Endothelial cell of umbilical vein (primary cell): ENCODE measurements at regions not wholly inside any gene's neighbourhood (a gene's known extent, or its start where the extent isn't known, plus 50 kb on each side); places are given as distances from the start of the nearest gene placed in this dataset.

Experiments used
- BruUV-seq: library from RNA; stranded (reverse); fragments of 400-500 nt; replicated peaks from 2 replicates; lab custom pipeline; 2021; lab: Mats Ljungman, UMichigan
- CTCF ChIA-PET: fragments of 300-600, 350-600 bp; sonication (Branson Sonifier 250); formaldehyde crosslinking; loops from one replicate; lab custom pipeline; 2021; ENCODE audit warnings: antibody characterized with exemption, inconsistent platforms; lab: Charles Lee
- POLR2A ChIA-PET: fragments of 300-600, 350-600 bp; sonication (Branson Sonifier 250); formaldehyde crosslinking; loops from one replicate; lab custom pipeline; 2021; ENCODE audit warnings: antibody characterized with exemption, inconsistent platforms; lab: Charles Lee
- DNase-seq: peaks from one replicate; pipeline ENCODE4 v3.0.0-alpha.2; 2011; ENCODE audit warnings: low read depth, low spot score
- FAIRE-seq: peaks from 2 replicates; lab custom pipeline; 2011; peaks lifted over from hg19 to GRCh38; lab: Jason Lieb, UNC
- H2AFZ ChIP-seq: 2 replicates; pipeline ENCODE4 v1.6.0; 2012; ENCODE audit warnings: low read depth, low read length, control low read depth, inconsistent platforms
- H3K27ac ChIP-seq: 2 replicates; pipeline ENCODE4 v1.5.1; 2011; ENCODE audit warnings: low read depth, mild to moderate bottlenecking, control low read depth, low read length, moderate library complexity; ENCODE audit not compliant: insufficient read depth
- H3K27me3 ChIP-seq, 2 experiments: 2 replicates each; pipeline versions ENCODE4 v1.6.0 to v1.6.1; 2011; ENCODE audit warnings: low read length in 2 of 2, mixed read lengths in 1 of 2; ENCODE audit not compliant: control insufficient read depth in 2 of 2, insufficient read depth in 2 of 2
- H3K36me3 ChIP-seq, 2 experiments: 2 replicates in 1 of 2; 3 replicates in 1 of 2; pipeline ENCODE4 v1.5.1; 2011; ENCODE audit warnings: low read length in 2 of 2, mild to moderate bottlenecking in 1 of 2, moderate library complexity in 1 of 2; ENCODE audit not compliant: control insufficient read depth in 2 of 2, insufficient read depth in 2 of 2; ENCODE audit errors: extremely low read depth in 1 of 2
- H3K4me1 ChIP-seq: 3 replicates; pipeline ENCODE4 v1.5.1; 2011; ENCODE audit warnings: mild to moderate bottlenecking, low read length; ENCODE audit not compliant: control insufficient read depth, insufficient read depth; ENCODE audit errors: extremely low read depth
- H3K4me2 ChIP-seq: 2 replicates; pipeline ENCODE4 v1.6.1; 2011; ENCODE audit warnings: low read length, control low read depth, mixed read lengths; ENCODE audit not compliant: insufficient read depth
- H3K4me3 ChIP-seq, 3 experiments: fragments of 200-600 bp in 1 of 3; sonication (generic), shearing (Covaris generic) in 1 of 3; replicated peaks in 1 of 3; 2 replicates each; pipeline ENCODE4 v1.5.1; 2011 to 2016; ENCODE audit warnings: control low read depth in 3 of 3, low read length in 3 of 3, mild to moderate bottlenecking in 2 of 3, inconsistent platforms in 1 of 3, low read depth in 1 of 3, moderate library complexity in 1 of 3; ENCODE audit not compliant: insufficient read depth in 1 of 3
- H3K79me2 ChIP-seq: 2 replicates; pipeline ENCODE4 v1.6.0; 2012; ENCODE audit warnings: low read length, inconsistent platforms; ENCODE audit not compliant: control insufficient read depth, insufficient read depth
- H3K9ac ChIP-seq: replicated peaks from 2 replicates; pipeline ENCODE3; 2011; ENCODE audit warnings: low read length, control low read depth; ENCODE audit not compliant: insufficient read depth; ENCODE audit errors: extremely low read depth
- H3K9me1 ChIP-seq: replicated peaks from 3 replicates; pipeline ENCODE4 v1.6.0; 2011; ENCODE audit warnings: mild to moderate bottlenecking, low read length; ENCODE audit not compliant: control insufficient read depth, insufficient read depth; ENCODE audit errors: extremely low read depth
- H3K9me3 ChIP-seq: replicated peaks from 2 replicates; pipeline ENCODE4 v1.5.1; 2012; ENCODE audit warnings: low read length, inconsistent platforms; ENCODE audit not compliant: control insufficient read depth, insufficient read depth
- H4K20me1 ChIP-seq: replicated peaks from 2 replicates; pipeline ENCODE3; 2011; ENCODE audit warnings: mild to moderate bottlenecking, low read length; ENCODE audit not compliant: control insufficient read depth, insufficient read depth; ENCODE audit errors: extremely low read depth
- EZH2 ChIP-seq: IDR thresholded peaks from 2 replicates; pipeline ENCODE4 v1.6.1; 2012; ENCODE audit warnings: borderline replicate concordance, low read depth, mild to moderate bottlenecking, moderate library complexity, low read length, inconsistent platforms; ENCODE audit not compliant: severe bottlenecking
- FOS ChIP-seq: IDR thresholded peaks from 2 replicates; pipeline ENCODE4 v1.6.1; 2011; ENCODE audit warnings: mild to moderate bottlenecking, low read length, moderate library complexity, borderline replicate concordance; ENCODE audit not compliant: insufficient read depth
- GATA2 ChIP-seq: IDR thresholded peaks from 2 replicates; pipeline ENCODE4 v1.7.0; 2011; ENCODE audit warnings: low read depth, mild to moderate bottlenecking, moderate library complexity, mixed read lengths, low read length; ENCODE audit not compliant: insufficient read length, insufficient read depth
- JUN ChIP-seq: IDR thresholded peaks from 2 replicates; pipeline ENCODE4 v1.6.1; 2011; ENCODE audit warnings: borderline replicate concordance, low read depth; ENCODE audit not compliant: insufficient read length, insufficient read depth
- MYC ChIP-seq: IDR thresholded peaks from one replicate; pipeline ENCODE4 v1.6.1; 2011; ENCODE audit warnings: mild to moderate bottlenecking, low read depth, low read length
- POLR2A ChIP-seq: IDR thresholded peaks from 2 replicates; pipeline ENCODE4 v1.6.1; 2012; ENCODE audit warnings: low read depth, mild to moderate bottlenecking, control low read depth, low read length
- POLR2AphosphoS5 ChIP-seq: IDR thresholded peaks from 2 replicates; pipeline ENCODE4 v1.6.1; 2012; ENCODE audit warnings: low read depth, mild to moderate bottlenecking, control low read depth, low read length, moderate library complexity; ENCODE audit not compliant: insufficient read depth
- dilution Hi-C: fragments of 300-500 bp; cut with MboI; formaldehyde crosslinking; loops from one replicate; pipeline ENCODE4 v1.15.0; 2019; ENCODE audit warnings: low sequenced_read_pairs; ENCODE audit not compliant: extremely low pct_ligation_motif_present
- intact Hi-C: fragments of 100-400 bp; cut with micrococcal nuclease; formaldehyde crosslinking; loops from one replicate; pipeline ENCODE4 v1.10.0; 2022
- TF ChIP-seq, protein P1 (sequence below), 2 donors: IDR thresholded peaks; 1 replicate in 1 of 2; 2 replicates in 1 of 2; pipeline ENCODE4 v1.5.1; 2011; ENCODE audit warnings: low read length in 2 of 2, mild to moderate bottlenecking in 2 of 2, moderate library complexity in 2 of 2, control low read depth in 1 of 2, inconsistent platforms in 1 of 2, low read depth in 1 of 2; ENCODE audit not compliant: insufficient read depth in 1 of 2; ENCODE audit errors: extremely low read depth in 1 of 2
- TF ChIP-seq, protein P2 (sequence below): IDR thresholded peaks from 2 replicates; pipeline ENCODE4 v1.6.1; 2011; ENCODE audit not compliant: insufficient read depth, insufficient read length

DNA sequence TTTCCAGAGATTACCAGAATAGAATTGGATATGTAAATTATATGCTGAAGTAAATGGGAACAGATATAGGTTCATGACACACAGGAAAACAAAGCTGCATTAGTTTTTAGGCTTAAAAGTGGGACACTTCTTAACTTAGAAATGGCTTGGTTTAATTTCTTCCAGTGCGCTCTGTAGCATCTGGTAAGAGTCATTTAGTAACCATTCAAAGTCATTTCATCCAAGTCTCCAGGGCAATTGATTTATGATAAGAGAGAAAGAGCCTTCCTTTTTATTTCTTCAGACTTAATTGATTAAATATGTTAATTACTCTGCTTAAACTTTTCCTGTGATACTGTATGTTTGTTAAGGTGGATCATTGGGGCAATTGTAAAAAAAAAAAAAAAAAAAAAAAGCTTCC is 368.0 kb downstream of the DOK5 start:
- Histone ChIP-seq H3K4me3 (no peak overlapping the region), H3K27ac (no peak overlapping the region), H3K36me3 (no peaks in the 10 kb centered on the region), H3K4me2 (no peak overlapping the region), H3K9ac (no peak overlapping the region), H3K27me3 (no peaks in the 10 kb centered on the region), H4K20me1 (no peaks in the 10 kb centered on the region), H3K4me1 (no peaks in the 10 kb centered on the region), H3K79me2 (no peaks in the 10 kb centered on the region), H2AFZ (no peak overlapping the region), H3K9me3 (peaks cover 2% of the 10 kb centered on the region), H3K9me1 (no peaks in the 10 kb centered on the region)
- ChIA-PET CTCF (no interaction called here), POLR2A (no interaction called here)
- dilution Hi-C loops (no loop called here), intact Hi-C loops (no loop called here)
- no peak for TF ChIP-seq JUN
- FAIRE-seq: no peak
- BruUV-seq: no TSS peak
- DNase-seq: no peak

DNA sequence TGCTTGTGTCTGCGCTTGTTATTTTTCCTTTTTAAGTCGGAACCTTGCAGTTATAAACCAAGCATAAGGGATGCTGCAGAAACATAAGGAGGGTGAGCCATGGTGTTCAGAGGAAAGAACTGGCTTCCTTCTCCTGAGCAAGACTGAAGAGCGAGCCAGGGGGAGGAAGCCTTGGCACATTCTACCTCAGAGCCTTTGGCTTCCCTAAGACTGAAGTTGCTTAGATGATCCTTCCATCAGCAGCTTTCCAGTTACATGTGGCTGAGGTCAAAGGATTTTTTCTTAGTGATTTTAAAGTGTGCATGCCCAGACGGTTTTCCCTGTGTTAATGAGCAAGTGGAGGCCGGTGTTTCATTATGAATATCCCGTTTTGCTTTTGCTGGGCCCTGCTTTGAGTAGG is 363.8 kb downstream of the DOK5 start:
- DNase-seq (no peak), FAIRE-seq (no peak)
- peaks cover 2% of the 10 kb centered on the region for H3K9me3 ChIP-seq
- H3K9me1 ChIP-seq: no peaks in the 10 kb centered on the region
- H3K36me3 ChIP-seq: no peaks in the 10 kb centered on the region
- no TSS peak for BruUV-seq
- CTCF ChIA-PET: no interaction called here
- POLR2A ChIA-PET: no interaction called here
- TF ChIP-seq JUN (no peak), POLR2A (no peak), GATA2 (no peak), FOS (no peak), MYC (no peak), POLR2AphosphoS5 (no peak), EZH2 (no peak)
- TF ChIP-seq, protein P1, sequence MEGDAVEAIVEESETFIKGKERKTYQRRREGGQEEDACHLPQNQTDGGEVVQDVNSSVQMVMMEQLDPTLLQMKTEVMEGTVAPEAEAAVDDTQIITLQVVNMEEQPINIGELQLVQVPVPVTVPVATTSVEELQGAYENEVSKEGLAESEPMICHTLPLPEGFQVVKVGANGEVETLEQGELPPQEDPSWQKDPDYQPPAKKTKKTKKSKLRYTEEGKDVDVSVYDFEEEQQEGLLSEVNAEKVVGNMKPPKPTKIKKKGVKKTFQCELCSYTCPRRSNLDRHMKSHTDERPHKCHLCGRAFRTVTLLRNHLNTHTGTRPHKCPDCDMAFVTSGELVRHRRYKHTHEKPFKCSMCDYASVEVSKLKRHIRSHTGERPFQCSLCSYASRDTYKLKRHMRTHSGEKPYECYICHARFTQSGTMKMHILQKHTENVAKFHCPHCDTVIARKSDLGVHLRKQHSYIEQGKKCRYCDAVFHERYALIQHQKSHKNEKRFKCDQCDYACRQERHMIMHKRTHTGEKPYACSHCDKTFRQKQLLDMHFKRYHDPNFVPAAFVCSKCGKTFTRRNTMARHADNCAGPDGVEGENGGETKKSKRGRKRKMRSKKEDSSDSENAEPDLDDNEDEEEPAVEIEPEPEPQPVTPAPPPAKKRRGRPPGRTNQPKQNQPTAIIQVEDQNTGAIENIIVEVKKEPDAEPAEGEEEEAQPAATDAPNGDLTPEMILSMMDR (IDR thresholded peaks at IDR 0.05; ENCODE audit: extremely low read depth in 1 of 2, insufficient read depth in 1 of 2, low read depth in 1 of 2, low read length in 2 of 2): no peak
- TF ChIP-seq, protein P2, sequence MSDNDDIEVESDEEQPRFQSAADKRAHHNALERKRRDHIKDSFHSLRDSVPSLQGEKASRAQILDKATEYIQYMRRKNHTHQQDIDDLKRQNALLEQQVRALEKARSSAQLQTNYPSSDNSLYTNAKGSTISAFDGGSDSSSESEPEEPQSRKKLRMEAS: no peak
- no peaks in the 10 kb centered on the region for H3K79me2 ChIP-seq
- H2AFZ ChIP-seq: no peak overlapping the region
- H3K27me3 ChIP-seq: no peaks in the 10 kb centered on the region
- H3K4me2 ChIP-seq: no peak overlapping the region
- no peak overlapping the region for H3K4me3 ChIP-seq
- dilution Hi-C loops: no loop called here
- H3K9ac ChIP-seq: no peak overlapping the region
- intact Hi-C loops: no loop called here
- H4K20me1 ChIP-seq: no peaks in the 10 kb centered on the region
- H3K4me1 ChIP-seq: no peaks in the 10 kb centered on the region
- H3K27ac ChIP-seq: no peak overlapping the region
